ENCODE measurements at regions not wholly inside any gene's neighbourhood (a gene's known extent, or its start where the extent isn't known, plus 50 kb on each side); places are given as distances from the start of the nearest gene placed in this dataset.
"Not testable (repeated sequence)": the region's sequence is repeated elsewhere in the genome, so short reads cannot be mapped to it uniquely, and the experiment has no call there.

DNA sequence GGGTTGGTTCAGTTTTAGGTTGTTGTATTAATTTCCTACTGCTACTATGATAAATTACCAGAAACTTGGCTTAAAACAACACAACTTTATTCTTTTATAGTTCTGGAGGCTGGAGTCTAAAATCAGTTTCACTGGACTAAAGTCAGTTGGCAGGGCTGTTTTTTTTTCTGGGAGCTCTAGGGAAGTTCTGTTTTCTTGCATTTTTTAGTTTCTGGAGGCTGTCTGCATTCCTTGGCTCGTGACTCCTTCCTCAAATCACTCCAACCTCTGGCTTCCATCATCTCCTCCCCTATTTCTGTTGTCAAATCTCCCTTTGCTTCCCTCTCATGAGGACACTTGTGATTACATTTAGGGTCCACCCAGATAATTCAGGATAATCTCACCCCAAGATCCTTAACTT lies 51.3 kb upstream of the SUB1 start:
- 54 to 62% methylated on average over 1 of the region's 1 CpG for WGBS, 2 donors
- Histone ChIP-seq H3K4me1 (peaks cover 0 to 14% (median 11%) of the 10 kb centered on the region in 4 donors), H3K27me3 (no peaks in the 10 kb centered on the region), H3K27ac (peak overlapping the region in 2 of 4 donors; percentile 10 to 22), H3K9me3 (no peaks in the 10 kb centered on the region), H3K4me3 (no peak overlapping the region), H3K36me3 (no peaks in the 10 kb centered on the region)
- TF ChIP-seq POLR2A (IDR thresholded peaks at IDR 0.05) = no peak
- peak in 2 of 4 donors; percentile 14 to 50 for TF ChIP-seq POLR2AphosphoS5 (IDR thresholded peaks at IDR 0.05)
- DNase-seq = no peak
- intact Hi-C loops (cut with DNase I) = no loop called here

GRCh38 chr5:32531885-32532520 lies 53.4 kb upstream of the SUB1 start:
- no peak overlapping the region for H3K4me3 ChIP-seq
- no peak for DNase-seq
- no peaks in the 10 kb centered on the region for H3K27me3 ChIP-seq
- H3K27ac ChIP-seq = no peak overlapping the region
- 10 to 44% methylated on average over 8 of the region's 8 CpGs for WGBS, 2 donors
- intact Hi-C loops (cut with DNase I) = no loop called here
- H3K9me3 ChIP-seq = no peaks in the 10 kb centered on the region
- TF ChIP-seq EP300 (IDR thresholded peaks at IDR 0.05) (no peak), POLR2A (IDR thresholded peaks at IDR 0.05) (no peak), CTCF (IDR thresholded peaks at IDR 0.05) (no peak), POLR2AphosphoS5 (IDR thresholded peaks at IDR 0.05) (no peak)
- peaks cover 0 to 14% (median 11%) of the 10 kb centered on the region in 4 donors for H3K4me1 ChIP-seq
- H3K36me3 ChIP-seq = no peaks in the 10 kb centered on the region

- H3K27ac ChIP-seq; DNase-seq; H3K36me3 ChIP-seq; H3K4me3 ChIP-seq; H3K27me3 ChIP-seq; intact Hi-C loops (cut with DNase I); H3K9me3 ChIP-seq: not testable (repeated sequence)
- peaks cover 0 to 13% (median 11%) of the 10 kb centered on the region in 4 donors for H3K4me1 ChIP-seq
- 77 to 93% methylated on average over 3 of the region's 3 CpGs for WGBS, 2 donors
Measured at GRCh38 chr5:32527321-32527720, 58.0 kb upstream of the SUB1 start.

DNA sequence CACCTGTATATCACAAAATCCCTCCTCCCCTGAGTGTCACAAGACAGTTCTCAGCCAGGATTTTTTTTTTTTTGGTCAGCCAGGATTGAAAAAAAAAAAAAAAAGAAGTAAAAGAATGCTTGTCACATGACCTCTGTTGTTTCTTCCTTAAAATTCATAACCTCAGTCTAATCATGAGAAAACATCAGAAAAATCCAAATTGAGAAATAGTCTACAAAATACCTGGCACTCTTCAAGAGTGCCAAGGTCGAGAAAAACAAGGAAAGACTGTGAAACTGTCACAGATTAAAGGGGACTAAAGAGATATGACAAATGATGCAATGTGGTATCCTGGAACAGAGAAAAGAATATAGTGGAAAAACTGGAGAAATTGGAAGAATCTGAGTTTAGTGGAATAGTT lies 58.5 kb upstream of the SUB1 start:
- Histone ChIP-seq H3K4me1 (peaks cover 0 to 8% (median 7%) of the 10 kb centered on the region in 4 donors), H3K9me3 (no peaks in the 10 kb centered on the region), H3K36me3 (no peaks in the 10 kb centered on the region), H3K4me3 (no peak overlapping the region), H3K27ac (no peak overlapping the region), H3K27me3 (no peaks in the 10 kb centered on the region)
- intact Hi-C loops (cut with DNase I) = no loop called here
- DNase-seq = no peak
- WGBS, 2 donors = 40 to 48% methylated on average over 1 of the region's 1 CpG
- no peak for TF ChIP-seq CTCF (IDR thresholded peaks at IDR 0.05)
- no peak for TF ChIP-seq POLR2AphosphoS5 (IDR thresholded peaks at IDR 0.05)
- TF ChIP-seq EP300 (IDR thresholded peaks at IDR 0.05) = no peak
- no peak for TF ChIP-seq POLR2A (IDR thresholded peaks at IDR 0.05)

DNA sequence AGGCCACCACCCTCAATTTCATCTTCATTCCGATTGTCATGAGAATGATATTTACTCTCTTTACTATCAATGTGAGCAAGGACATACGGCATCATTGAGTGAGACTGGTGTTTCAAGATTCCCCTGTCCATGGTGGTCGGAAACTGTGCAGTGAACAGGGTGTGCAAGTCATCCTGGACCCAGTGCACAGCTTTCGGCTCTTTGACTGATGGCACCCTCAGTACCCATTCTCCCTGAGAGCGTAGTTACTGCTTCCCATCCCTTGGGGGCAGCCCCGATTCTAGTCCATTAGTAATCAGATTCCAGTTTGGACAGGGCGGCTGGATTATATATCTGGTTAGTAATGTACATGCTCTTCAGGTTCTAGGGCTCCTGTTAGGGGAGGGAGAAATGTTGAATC lies 61.7 kb upstream of the SUB1 start:
- intact Hi-C loops (cut with DNase I) = no loop called here
- WGBS, 2 donors = 74 to 83% methylated on average over 7 of the region's 7 CpGs
- Histone ChIP-seq H3K4me1 (no peaks in the 10 kb centered on the region), H3K36me3 (no peaks in the 10 kb centered on the region), H3K4me3 (no peak overlapping the region), H3K9me3 (no peaks in the 10 kb centered on the region), H3K27me3 (no peaks in the 10 kb centered on the region), H3K27ac (no peak overlapping the region)
- DNase-seq = no peak
- TF ChIP-seq EP300 (IDR thresholded peaks at IDR 0.05) (no peak), CTCF (IDR thresholded peaks at IDR 0.05) (no peak), POLR2AphosphoS5 (IDR thresholded peaks at IDR 0.05) (no peak), POLR2A (IDR thresholded peaks at IDR 0.05) (no peak)

Data from sigmoid colon (tissue), 6 donors.